Sigmoid colon (tissue), 4 donors: ENCODE measurements at regions not wholly inside any gene's neighbourhood (a gene's known extent, or its start where the extent isn't known, plus 50 kb on each side); places are given as distances from the start of the nearest gene placed in this dataset.

Source experiments
- EP300 ChIP-seq, 4 donors: sonication (generic); formaldehyde crosslinking; IDR thresholded peaks; one replicate each; pipeline ENCODE4 v1.6.1; 2017; ENCODE audit warnings: antibody characterized with exemption in 4 of 4
- POLR2A ChIP-seq, 2 donors: fragments of 450-650 bp; IDR thresholded peaks; one replicate each; pipeline ENCODE4 v1.6.1; 2016; ENCODE audit warnings: antibody characterized with exemption in 2 of 2, mild to moderate bottlenecking in 2 of 2, moderate library complexity in 2 of 2
- POLR2AphosphoS5 ChIP-seq, 4 donors: sonication (generic); formaldehyde crosslinking; IDR thresholded peaks; one replicate each; pipeline ENCODE4 v1.6.1; 2017; ENCODE audit warnings: antibody characterized with exemption in 4 of 4
- TF ChIP-seq, protein P1 (sequence below), 4 experiments: fragments of 450-650 bp in 3 of 4; fragments of 200-600 bp in 1 of 4; IDR thresholded peaks; one replicate each; pipeline ENCODE4 v1.5.1; 2016 to 2019; ENCODE audit warnings: antibody characterized with exemption in 4 of 4, mild to moderate bottlenecking in 3 of 4, moderate library complexity in 2 of 4

DNA sequence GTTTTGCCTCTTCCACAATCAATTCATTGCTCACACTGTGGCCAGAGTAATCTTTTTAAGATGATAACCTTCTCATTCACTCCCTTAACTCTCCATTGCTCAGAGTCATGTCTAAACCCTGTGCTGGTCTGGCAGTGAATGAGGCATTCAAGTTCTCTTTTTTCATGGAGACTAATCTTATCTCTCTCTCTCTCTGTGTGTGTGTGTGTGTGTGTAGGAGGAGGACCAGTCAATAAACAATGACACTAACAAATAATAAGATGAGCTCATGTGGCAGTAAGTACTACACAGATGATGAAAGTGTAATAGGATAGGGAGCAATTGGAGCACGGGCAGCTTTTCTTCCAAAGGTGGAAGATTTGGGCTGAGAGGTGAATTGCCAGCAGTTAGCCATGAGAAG is 122.0 kb upstream of the B3GALT2 start:
- TF ChIP-seq, protein P1, sequence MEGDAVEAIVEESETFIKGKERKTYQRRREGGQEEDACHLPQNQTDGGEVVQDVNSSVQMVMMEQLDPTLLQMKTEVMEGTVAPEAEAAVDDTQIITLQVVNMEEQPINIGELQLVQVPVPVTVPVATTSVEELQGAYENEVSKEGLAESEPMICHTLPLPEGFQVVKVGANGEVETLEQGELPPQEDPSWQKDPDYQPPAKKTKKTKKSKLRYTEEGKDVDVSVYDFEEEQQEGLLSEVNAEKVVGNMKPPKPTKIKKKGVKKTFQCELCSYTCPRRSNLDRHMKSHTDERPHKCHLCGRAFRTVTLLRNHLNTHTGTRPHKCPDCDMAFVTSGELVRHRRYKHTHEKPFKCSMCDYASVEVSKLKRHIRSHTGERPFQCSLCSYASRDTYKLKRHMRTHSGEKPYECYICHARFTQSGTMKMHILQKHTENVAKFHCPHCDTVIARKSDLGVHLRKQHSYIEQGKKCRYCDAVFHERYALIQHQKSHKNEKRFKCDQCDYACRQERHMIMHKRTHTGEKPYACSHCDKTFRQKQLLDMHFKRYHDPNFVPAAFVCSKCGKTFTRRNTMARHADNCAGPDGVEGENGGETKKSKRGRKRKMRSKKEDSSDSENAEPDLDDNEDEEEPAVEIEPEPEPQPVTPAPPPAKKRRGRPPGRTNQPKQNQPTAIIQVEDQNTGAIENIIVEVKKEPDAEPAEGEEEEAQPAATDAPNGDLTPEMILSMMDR (IDR thresholded peaks at IDR 0.05) = no peak
- TF ChIP-seq POLR2A (IDR thresholded peaks at IDR 0.05) = no peak
- TF ChIP-seq POLR2AphosphoS5 (IDR thresholded peaks at IDR 0.05) = no peak
- TF ChIP-seq EP300 (IDR thresholded peaks at IDR 0.05) = no peak
